ENCODE measurements at regions not wholly inside any gene's neighbourhood (a gene's known extent, or its start where the extent isn't known, plus 50 kb on each side); places are given as distances from the start of the nearest gene placed in this dataset.
"Not testable (repeated sequence)": the region's sequence is repeated elsewhere in the genome, so short reads cannot be mapped to it uniquely, and the experiment has no call there.

DNA sequence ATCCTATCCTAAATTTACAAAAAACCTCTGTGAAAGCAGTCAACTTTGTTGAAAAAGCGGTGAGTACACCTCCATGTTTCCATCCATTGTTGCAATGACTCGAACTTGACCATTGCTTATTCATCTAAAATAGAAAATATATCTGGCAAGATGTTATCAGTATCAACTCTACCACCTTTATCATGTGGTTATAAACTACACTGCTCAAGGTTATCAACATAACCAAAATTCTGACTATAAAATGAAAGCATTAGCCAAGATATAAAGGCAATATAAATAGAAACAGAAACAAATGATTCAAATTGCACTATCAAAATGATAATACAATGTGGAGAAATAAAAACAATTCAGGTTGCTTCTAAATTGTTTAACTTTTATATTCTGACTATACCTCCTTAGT is 150.0 kb downstream of the AVL9 start:
- DNase-seq, result not testable (repeated sequence)

DNA sequence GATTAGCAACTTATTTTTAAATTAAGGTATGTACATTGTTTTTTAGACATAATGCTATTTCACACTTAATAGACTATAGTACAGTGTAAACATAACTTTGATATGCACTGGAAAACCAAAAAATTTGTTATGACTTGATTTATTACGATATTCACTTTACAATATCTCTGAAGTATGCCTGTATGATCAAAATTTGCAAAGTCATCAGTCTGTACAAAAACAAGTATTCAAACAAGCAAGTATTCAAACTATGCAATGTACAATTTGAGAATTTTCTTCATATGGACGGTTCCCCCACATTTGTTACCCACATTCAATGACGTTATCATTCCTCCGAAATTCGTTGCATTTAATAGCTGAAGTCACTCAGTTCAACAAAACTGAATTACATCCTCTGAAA is 147.9 kb downstream of the AVL9 start:
- no peak for DNase-seq

DNA sequence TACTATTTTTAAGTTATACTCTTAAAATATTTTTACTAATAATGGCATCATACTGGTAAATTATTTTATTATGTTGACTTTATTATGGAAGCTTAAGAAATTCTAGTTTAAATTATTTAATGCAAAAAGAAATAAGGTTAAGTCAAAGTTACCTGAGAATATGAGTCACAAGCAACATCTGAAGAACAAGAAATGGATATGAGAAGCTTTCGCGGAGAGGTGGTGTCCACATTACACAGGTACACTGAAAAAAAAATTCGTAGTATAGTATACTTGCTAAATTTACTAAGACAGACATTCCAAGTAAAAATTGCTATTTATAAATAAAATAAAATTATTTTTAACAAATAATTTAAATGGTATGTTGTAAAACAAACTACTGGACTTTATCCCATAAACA is 143.8 kb downstream of the AVL9 start:
- DNase-seq, result no peak

DNA sequence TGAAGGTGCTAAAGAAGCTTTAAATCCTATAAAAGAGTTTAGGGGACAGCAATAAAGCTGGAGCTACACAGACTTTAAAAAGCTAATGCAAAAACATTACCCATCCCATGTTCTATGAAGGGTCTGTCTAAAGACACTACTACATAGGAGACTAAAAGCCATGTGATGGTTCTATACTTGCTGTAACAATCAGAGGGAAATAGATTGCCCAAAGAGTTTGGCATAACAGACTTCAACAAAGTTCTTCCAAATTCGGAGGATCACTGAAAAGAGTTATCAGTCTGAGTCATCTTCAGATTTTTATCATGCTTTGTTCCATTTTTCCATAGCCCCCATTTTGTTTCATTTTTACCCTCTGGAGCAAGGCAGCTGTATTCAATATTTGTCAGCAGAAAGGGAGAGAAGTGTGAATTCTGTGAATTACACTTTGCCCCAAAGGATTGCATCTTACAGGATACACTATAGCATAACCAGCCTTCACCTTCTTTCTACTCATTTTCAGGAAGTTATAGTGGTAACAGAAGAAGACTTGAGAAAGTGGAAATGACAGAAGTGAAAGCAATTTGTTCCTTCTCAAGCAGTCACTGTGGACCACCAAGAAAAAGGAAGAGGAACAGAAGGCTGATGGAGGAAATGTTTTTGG is 143.3 kb downstream of the AVL9 start:
- not testable (repeated sequence) for DNase-seq

Data from CD4-positive, alpha-beta T cell treated with Interleukin-17A for 4 hours (primary cell).